OCI-LY1 (cell line): ENCODE measurements at regions not wholly inside any gene's neighbourhood (a gene's known extent, or its start where the extent isn't known, plus 50 kb on each side); places are given as distances from the start of the nearest gene placed in this dataset.

Experiments used
- EZH2 ChIP-seq: fragments of 200-600 bp; sonication (generic), shearing (Covaris generic); IDR thresholded peaks from 2 replicates; pipeline ENCODE4 v1.8.0; 2017; ENCODE audit warnings: borderline replicate concordance, mixed run types, mild to moderate bottlenecking, antibody characterized with exemption, low read length, moderate library complexity, mixed read lengths
- TF ChIP-seq, protein P1 (sequence below): fragments of 200-600 bp; sonication (generic), shearing (Covaris generic); IDR thresholded peaks from 2 replicates; pipeline ENCODE4 v1.5.1; 2017; ENCODE audit warnings: mild to moderate bottlenecking, antibody characterized with exemption, low read length, moderate library complexity, mixed read lengths

DNA sequence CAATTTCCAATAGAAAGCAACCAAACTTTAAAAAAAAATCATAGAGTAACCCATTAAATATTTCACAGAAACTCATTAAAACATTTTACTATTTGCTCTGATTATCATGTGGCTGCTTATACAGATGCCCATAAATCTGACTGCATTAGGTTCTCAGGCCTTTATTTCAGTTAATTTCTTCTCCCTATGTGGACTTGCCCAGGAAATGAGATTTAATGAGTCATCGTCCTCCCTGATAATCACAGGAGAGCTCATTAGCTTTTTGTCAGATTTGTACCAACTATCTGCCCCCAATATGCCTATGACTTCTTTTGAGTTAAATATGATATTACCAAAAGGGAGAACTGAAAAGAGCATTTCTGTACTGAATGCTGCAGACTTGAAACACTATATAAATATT lies 168.0 kb downstream of the FOXB1 start:
- TF ChIP-seq, protein P1, sequence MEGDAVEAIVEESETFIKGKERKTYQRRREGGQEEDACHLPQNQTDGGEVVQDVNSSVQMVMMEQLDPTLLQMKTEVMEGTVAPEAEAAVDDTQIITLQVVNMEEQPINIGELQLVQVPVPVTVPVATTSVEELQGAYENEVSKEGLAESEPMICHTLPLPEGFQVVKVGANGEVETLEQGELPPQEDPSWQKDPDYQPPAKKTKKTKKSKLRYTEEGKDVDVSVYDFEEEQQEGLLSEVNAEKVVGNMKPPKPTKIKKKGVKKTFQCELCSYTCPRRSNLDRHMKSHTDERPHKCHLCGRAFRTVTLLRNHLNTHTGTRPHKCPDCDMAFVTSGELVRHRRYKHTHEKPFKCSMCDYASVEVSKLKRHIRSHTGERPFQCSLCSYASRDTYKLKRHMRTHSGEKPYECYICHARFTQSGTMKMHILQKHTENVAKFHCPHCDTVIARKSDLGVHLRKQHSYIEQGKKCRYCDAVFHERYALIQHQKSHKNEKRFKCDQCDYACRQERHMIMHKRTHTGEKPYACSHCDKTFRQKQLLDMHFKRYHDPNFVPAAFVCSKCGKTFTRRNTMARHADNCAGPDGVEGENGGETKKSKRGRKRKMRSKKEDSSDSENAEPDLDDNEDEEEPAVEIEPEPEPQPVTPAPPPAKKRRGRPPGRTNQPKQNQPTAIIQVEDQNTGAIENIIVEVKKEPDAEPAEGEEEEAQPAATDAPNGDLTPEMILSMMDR = no peak
- TF ChIP-seq EZH2 = no peak
